Endothelial cell (in vitro differentiated cells): ENCODE measurements at regions not wholly inside any gene's neighbourhood (a gene's known extent, or its start where the extent isn't known, plus 50 kb on each side); places are given as distances from the start of the nearest gene placed in this dataset.

Experiments
- DNase-seq: peaks from one replicate; pipeline ENCODE4 v3.0.0; 2021; ENCODE audit warnings: low spot score
- H3K27ac Mint-ChIP-seq: one replicate; pipeline ENCODE4 v1.8.0; 2021; ENCODE audit warnings: mixed read lengths, inconsistent platforms; ENCODE audit not compliant: unreplicated experiment
- H3K27me3 Mint-ChIP-seq: one replicate; pipeline ENCODE4 v1.8.0; 2021; ENCODE audit warnings: mild to moderate bottlenecking, moderate library complexity, mixed read lengths, inconsistent platforms; ENCODE audit not compliant: unreplicated experiment
- H3K36me3 Mint-ChIP-seq: one replicate; pipeline ENCODE4 v1.8.0; 2021; ENCODE audit warnings: mild to moderate bottlenecking, low read depth, mixed read lengths, inconsistent platforms; ENCODE audit not compliant: unreplicated experiment
- H3K4me1 Mint-ChIP-seq: one replicate; pipeline ENCODE4 v1.8.0; 2021; ENCODE audit warnings: mild to moderate bottlenecking, mixed read lengths, inconsistent platforms; ENCODE audit not compliant: unreplicated experiment
- H3K4me3 Mint-ChIP-seq: one replicate; pipeline ENCODE4 v1.8.0; 2021; ENCODE audit warnings: mild to moderate bottlenecking, mixed read lengths, inconsistent platforms; ENCODE audit not compliant: unreplicated experiment
- H3K9me3 Mint-ChIP-seq: one replicate; pipeline ENCODE4 v1.8.0; 2021; ENCODE audit warnings: mixed read lengths, inconsistent platforms; ENCODE audit not compliant: unreplicated experiment
- CTCF ChIP-seq: fragments of 200-600 bp; sonication (generic); IDR thresholded peaks from one replicate; pipeline ENCODE4 v1.5.0; 2021; ENCODE audit warnings: antibody characterized with exemption; ENCODE audit not compliant: unreplicated experiment

- H3K36me3 Mint-ChIP-seq = no peaks in the 10 kb centered on the region
- no peak overlapping the region for H3K27ac Mint-ChIP-seq
- no peak overlapping the region for H3K4me3 Mint-ChIP-seq
- no peak for TF ChIP-seq CTCF
- H3K27me3 Mint-ChIP-seq = no peaks in the 10 kb centered on the region
- no peaks in the 10 kb centered on the region for H3K9me3 Mint-ChIP-seq
- no peak for DNase-seq
- H3K4me1 Mint-ChIP-seq = no peaks in the 10 kb centered on the region
Measured at GRCh38 chr11:57092028-57092698, 89.6 kb upstream of the LRRC55 start.

GRCh38 chr11:57094181-57094935 lies 87.4 kb upstream of the LRRC55 start:
- DNase-seq = no peak
- no peaks in the 10 kb centered on the region for H3K36me3 Mint-ChIP-seq
- no peaks in the 10 kb centered on the region for H3K9me3 Mint-ChIP-seq
- H3K27me3 Mint-ChIP-seq = no peaks in the 10 kb centered on the region
- H3K27ac Mint-ChIP-seq = no peak overlapping the region
- TF ChIP-seq CTCF = no peak
- H3K4me1 Mint-ChIP-seq = no peaks in the 10 kb centered on the region
- H3K4me3 Mint-ChIP-seq = no peak overlapping the region

GRCh38 chr11:57095417-57095816 lies 86.3 kb upstream of the LRRC55 start:
- Mint-ChIP-seq H3K36me3 (no peaks in the 10 kb centered on the region), H3K9me3 (no peaks in the 10 kb centered on the region), H3K4me3 (no peak overlapping the region), H3K27ac (no peak overlapping the region), H3K27me3 (no peaks in the 10 kb centered on the region), H3K4me1 (no peaks in the 10 kb centered on the region)
- no peak for TF ChIP-seq CTCF
- no peak for DNase-seq

- Mint-ChIP-seq H3K27ac (no peak overlapping the region), H3K4me3 (no peak overlapping the region), H3K4me1 (peaks cover 3% of the 10 kb centered on the region), H3K27me3 (no peaks in the 10 kb centered on the region), H3K36me3 (no peaks in the 10 kb centered on the region), H3K9me3 (no peaks in the 10 kb centered on the region)
- DNase-seq = no peak
- no peak for TF ChIP-seq CTCF
Measured at GRCh38 chr11:57095896-57096295, 85.9 kb upstream of the LRRC55 start.

GRCh38 chr11:57097149-57097548 lies 84.6 kb upstream of the LRRC55 start:
- Mint-ChIP-seq H3K27me3 (no peaks in the 10 kb centered on the region), H3K4me1 (peaks cover 6% of the 10 kb centered on the region), H3K27ac (no peak overlapping the region), H3K36me3 (no peaks in the 10 kb centered on the region), H3K9me3 (no peaks in the 10 kb centered on the region), H3K4me3 (no peak overlapping the region)
- DNase-seq = no peak
- no peak for TF ChIP-seq CTCF
